ENCODE measurements at regions not wholly inside any gene's neighbourhood (a gene's known extent, or its start where the extent isn't known, plus 50 kb on each side); places are given as distances from the start of the nearest gene placed in this dataset.

- no peaks in the 10 kb centered on the region for H3K9me3 ChIP-seq (replicated peaks)
- H3K36me3 ChIP-seq: no peaks in the 10 kb centered on the region
- intact Hi-C loops (cut with micrococcal nuclease): no loop called here
- no peaks in the 10 kb centered on the region for H3K27me3 ChIP-seq (ENCODE audit: low read depth)
- no peak overlapping the region for H3K4me3 ChIP-seq
- H3K27ac ChIP-seq (replicated peaks): peak overlapping the region; percentile 85
- H3K4me1 ChIP-seq: peaks cover 27% of the 10 kb centered on the region
- no peak for DNase-seq
- TF ChIP-seq, protein P1, sequence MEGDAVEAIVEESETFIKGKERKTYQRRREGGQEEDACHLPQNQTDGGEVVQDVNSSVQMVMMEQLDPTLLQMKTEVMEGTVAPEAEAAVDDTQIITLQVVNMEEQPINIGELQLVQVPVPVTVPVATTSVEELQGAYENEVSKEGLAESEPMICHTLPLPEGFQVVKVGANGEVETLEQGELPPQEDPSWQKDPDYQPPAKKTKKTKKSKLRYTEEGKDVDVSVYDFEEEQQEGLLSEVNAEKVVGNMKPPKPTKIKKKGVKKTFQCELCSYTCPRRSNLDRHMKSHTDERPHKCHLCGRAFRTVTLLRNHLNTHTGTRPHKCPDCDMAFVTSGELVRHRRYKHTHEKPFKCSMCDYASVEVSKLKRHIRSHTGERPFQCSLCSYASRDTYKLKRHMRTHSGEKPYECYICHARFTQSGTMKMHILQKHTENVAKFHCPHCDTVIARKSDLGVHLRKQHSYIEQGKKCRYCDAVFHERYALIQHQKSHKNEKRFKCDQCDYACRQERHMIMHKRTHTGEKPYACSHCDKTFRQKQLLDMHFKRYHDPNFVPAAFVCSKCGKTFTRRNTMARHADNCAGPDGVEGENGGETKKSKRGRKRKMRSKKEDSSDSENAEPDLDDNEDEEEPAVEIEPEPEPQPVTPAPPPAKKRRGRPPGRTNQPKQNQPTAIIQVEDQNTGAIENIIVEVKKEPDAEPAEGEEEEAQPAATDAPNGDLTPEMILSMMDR (IDR thresholded peaks at IDR 0.05; ENCODE audit: borderline replicate concordance): no peak
Observed at GRCh38 chr4:55175779-55176231, 50.4 kb upstream of the KDR start.

DNA sequence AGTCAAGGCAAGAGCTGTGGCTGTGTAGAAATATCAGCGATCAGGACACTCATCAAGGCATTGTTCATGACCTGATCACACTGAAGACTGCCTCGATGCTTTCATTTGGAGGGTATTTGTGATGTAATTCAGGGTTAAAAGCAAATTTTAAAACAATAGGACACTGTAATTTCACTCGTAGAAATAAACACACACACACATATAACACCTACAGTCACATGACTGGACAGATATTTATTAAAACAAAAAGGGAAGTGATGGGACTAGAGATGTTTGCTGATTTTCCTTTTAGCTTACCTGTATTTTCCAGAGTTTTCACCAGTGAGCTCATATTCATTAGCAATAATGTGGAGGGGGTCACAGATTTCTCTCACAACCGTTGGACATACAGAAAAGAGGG is 51.1 kb upstream of the KDR start:
- Histone ChIP-seq H3K36me3 (no peaks in the 10 kb centered on the region), H3K4me3 (no peak overlapping the region), H3K27ac (replicated peaks) (peak overlapping the region; percentile 85), H3K4me1 (peaks cover 34% of the 10 kb centered on the region), H3K27me3 (ENCODE audit: low read depth) (no peaks in the 10 kb centered on the region), H3K9me3 (replicated peaks) (no peaks in the 10 kb centered on the region)
- intact Hi-C loops (cut with micrococcal nuclease): no loop called here
- TF ChIP-seq, protein P1 (IDR thresholded peaks at IDR 0.05; ENCODE audit: borderline replicate concordance): no peak
- no peak for DNase-seq

- Histone ChIP-seq H3K27me3 (ENCODE audit: low read depth) (no peaks in the 10 kb centered on the region), H3K9me3 (replicated peaks) (no peaks in the 10 kb centered on the region), H3K4me1 (peaks cover 36% of the 10 kb centered on the region), H3K36me3 (no peaks in the 10 kb centered on the region), H3K27ac (replicated peaks) (peak overlapping the region; percentile 85), H3K4me3 (no peak overlapping the region)
- TF ChIP-seq, protein P1 (IDR thresholded peaks at IDR 0.05; ENCODE audit: borderline replicate concordance): no peak
- no peak for DNase-seq
- intact Hi-C loops (cut with micrococcal nuclease): no loop called here
Observed at GRCh38 chr4:55177461-55177860, 52.1 kb upstream of the KDR start.

DNA sequence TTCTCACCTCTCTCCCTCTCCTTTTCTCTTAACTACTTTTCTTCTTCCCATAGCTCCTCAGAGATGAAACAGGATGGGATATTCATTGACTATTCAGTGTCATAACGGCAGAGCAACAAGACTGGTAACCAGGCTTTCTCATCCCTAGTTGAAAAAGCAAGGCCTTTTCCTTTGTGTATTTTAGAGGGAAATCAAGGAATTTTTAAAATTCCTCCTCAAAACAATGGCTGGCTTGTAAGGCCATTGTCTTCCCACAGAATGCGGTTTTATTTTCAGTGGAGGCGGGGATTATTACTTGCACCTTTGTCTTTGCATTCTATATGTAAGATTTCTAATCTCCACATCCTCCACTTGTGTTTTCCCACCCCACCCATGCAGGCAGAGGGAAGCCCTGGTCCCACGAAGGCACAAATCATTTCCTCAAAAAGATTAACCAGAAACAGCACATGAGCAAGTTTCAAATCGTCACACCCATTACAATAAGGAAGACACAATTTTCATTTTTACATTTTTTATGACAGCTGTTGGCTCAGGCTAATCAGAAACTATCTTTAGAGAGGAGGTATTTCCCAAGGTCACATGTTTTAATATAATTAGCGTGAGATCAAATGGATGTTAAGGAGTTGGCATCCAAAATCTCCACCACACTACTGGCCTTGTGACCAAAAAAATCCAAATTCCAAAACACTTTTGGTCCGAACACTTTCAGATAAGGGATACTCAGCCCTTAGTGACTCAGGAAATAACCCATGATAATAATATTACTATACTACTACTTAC is 53.0 kb upstream of the KDR start:
- no peak overlapping the region for H3K4me3 ChIP-seq
- no peaks in the 10 kb centered on the region for H3K9me3 ChIP-seq (replicated peaks)
- peak overlapping the region; percentile 85 for H3K27ac ChIP-seq (replicated peaks)
- TF ChIP-seq, protein P1 (IDR thresholded peaks at IDR 0.05; ENCODE audit: borderline replicate concordance): no peak
- DNase-seq: no peak
- H3K4me1 ChIP-seq: peaks cover 33% of the 10 kb centered on the region
- H3K27me3 ChIP-seq (ENCODE audit: low read depth): no peaks in the 10 kb centered on the region
- intact Hi-C loops (cut with micrococcal nuclease): no loop called here
- no peaks in the 10 kb centered on the region for H3K36me3 ChIP-seq

GRCh38 chr4:55181010-55182005 is 55.9 kb upstream of the KDR start:
- intact Hi-C loops (cut with micrococcal nuclease): no loop called here
- Histone ChIP-seq H3K27ac (replicated peaks) (no peak overlapping the region), H3K9me3 (replicated peaks) (no peaks in the 10 kb centered on the region), H3K36me3 (no peaks in the 10 kb centered on the region), H3K4me1 (peaks cover 51% of the 10 kb centered on the region), H3K27me3 (ENCODE audit: low read depth) (no peaks in the 10 kb centered on the region), H3K4me3 (no peak overlapping the region)
- TF ChIP-seq, protein P1 (IDR thresholded peaks at IDR 0.05; ENCODE audit: borderline replicate concordance): no peak
- DNase-seq: no peak

Data from left ventricle myocardium inferior (tissue), 1 donor.